Astrocyte of the hippocampus (primary cell): ENCODE measurements at regions not wholly inside any gene's neighbourhood (a gene's known extent, or its start where the extent isn't known, plus 50 kb on each side); places are given as distances from the start of the nearest gene placed in this dataset.

Experiments used
- DNase-seq: peaks from one replicate; pipeline ENCODE4 v3.0.0; 2011; ENCODE audit warnings: low read depth, low spot score

DNA sequence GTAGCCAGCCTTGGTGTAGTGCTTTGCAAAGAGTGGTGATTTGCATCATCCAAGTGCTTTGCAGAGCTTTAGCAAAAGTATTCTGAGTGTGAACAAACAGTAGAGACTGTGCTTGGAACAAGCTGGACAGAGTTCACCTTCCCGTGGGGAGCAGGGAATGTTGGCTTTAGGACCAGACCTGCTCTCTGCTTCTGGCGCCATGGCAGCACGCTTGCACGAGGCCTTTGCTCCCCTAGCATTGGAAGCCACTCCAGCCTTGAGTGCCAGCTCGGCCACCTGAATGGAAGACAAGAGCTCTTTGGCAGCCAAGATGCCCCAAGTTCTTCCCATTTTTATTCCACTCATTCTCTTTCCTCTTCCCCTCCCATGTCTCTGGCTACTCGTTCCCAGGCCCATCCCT lies 250.8 kb upstream of the OSR1 start:
- DNase-seq = no peak

DNA sequence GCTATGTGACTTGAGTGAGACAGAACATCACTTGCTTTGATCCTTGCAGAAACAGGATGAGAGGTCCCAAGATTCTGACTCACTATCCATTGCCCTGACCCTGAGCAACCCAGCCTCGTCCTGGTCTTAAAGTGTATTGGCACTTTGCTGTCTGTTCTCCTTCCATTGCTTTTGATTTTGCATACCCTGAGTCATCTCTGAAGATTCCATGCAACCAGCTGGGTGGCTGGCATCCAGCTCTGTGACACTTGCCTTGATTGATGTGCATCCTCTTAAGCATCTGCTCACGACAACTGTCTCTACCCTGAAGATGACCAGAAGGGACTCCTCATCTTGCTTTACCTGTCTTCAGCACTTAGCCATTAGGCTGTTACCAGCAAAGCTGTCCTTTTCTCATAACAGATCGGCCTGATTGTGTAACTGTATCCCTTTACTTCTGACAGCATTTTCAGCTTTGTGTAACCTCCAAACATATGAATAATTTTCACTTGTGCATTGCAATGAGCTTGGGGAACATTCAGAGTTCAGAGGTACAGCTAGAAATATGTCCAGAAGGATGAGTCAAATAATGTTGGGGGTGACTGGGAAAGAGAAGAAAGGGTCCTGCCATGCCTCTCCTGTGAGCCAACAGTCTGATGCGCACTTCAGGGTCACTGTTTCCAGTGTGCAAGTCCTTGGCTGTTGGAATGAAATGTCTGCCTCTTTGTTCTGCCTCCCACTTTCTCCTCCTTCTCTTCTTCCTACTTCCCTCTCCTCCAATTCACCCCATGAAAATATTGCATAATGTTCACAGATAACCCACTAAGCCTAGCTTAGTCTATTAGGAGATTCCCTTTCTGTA lies 249.7 kb upstream of the OSR1 start:
- DNase-seq = peak; percentile 45

DNA sequence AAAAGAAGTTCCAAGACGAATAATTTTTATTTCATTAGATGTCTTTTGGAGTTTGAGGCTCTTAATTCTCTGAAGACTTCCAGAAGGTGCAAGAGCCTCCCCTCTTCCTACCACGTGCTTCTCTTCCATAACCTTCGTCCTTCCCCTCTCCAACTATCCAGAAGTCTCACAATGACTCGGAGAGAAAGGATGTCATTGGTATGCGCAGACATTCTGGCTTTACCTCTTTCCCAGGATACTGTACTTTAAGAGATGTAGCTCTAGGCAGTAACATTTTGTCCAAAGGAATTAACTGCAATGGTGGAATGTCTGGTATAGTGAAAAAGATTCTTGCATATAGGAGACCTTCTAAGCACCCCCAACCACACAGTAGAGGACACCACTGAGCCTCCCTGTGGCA lies 249.0 kb upstream of the OSR1 start:
- peak; percentile 23 for DNase-seq

DNA sequence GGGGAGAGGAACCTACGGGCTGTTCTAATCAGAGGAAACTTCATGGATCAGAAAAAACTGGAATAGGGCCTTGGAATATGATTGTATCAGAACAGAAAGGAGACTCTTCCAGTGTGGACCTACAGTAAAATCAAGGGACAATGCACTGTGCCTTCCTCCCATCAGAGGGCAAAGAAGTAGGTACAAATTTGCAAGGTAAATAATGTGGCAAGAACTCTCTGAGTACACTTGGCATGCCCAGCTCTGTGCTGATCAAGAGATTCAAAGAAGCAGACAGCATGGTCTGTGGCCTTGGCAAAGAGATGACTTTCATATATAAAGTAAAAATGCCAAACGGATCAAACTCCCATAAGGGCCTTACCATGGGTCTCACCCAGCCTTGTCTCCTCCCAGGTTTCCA lies 242.6 kb upstream of the OSR1 start:
- DNase-seq = no peak

DNA sequence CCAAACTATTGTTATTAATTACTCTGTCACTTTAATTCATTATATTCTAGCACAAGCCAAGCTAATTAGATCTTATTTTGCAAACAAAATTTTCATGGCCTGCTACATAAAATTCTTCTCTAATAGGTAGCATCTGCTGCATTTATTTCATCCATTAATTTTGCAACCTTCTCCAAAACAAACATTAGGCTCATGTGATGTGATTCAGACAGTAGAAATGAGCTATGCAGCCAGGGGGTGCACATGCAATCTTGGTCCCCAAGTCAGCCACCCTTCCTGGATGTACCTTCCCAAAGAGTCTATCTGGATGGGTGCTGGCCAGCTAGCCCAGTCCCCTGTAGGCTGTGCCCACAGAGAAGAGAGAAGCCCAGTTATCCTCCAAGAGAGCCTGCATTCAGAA lies 242.1 kb upstream of the OSR1 start:
- DNase-seq = no peak

DNA sequence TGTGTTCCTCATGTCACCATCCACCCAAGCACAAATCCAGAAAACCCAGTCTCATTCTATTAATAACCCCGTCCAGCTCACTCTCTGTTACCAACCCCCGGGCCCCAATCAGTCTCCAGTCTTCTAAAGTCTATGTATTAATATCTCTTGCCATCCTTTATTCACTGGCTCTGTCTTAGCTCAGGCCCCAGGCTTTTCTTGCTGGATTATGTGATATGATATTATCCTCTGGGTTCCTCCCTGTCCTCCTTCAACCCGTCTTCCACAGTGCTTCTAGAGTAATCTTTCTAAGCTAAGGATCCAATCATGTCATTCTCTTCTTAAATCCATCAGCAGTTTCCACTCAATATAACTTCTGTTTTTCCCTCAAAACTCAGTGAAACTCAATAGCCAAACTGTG lies 240.5 kb upstream of the OSR1 start:
- DNase-seq = no peak

DNA sequence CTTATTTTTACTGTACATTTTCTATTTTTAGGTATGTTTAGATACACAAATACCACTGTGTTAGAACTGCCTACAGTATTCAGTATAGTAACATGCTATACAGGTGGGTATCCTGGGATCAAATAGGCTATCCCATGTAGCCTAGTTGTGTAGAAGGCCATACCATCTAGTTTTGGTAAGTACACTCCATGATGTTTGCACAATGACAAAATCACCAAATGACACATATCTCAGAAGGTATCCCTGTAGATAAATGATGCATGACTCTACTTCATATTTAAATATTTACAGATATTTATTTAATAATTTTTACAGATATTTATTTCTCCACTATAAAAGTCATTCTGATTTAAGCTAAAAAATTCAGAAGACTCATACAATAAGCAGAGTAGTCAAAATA lies 233.8 kb upstream of the OSR1 start:
- DNase-seq = no peak

DNA sequence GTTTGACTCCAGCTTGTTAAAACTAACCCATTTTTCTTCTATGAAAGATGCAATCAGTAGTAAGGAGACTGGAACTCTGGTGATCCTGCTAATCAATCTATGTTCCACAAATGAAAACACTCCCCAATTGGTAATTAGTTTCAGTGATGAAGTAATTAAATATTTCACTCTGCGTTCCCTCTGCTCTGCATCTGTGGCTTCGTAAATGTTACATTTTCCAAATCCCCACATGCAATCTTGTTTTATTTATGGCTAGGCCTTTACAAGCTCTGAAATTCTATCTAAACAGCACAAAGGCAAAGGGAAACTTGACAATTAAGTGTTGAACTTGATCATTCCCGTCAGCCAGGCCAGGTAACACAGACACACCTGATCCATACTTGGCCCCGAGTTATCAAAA lies 231.4 kb upstream of the OSR1 start:
- DNase-seq = no peak

DNA sequence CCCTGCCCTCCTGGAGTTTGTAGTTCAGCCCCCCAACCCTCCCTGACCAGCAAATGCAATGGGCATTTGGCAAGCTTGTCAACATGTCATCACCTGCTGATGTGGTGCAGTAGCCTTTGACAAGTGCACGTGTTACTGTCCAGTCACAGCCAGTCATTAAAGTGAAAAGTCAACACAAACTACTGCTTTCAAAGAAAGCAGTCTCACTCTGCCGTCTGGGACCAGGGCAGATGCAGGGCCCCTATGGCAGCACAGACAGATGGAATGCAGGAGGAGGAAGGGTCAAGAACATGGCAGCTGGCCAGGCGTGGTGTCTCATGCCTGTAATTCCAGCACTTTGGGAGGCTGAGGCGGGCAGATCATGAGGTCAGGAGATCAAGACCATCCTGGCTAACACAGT lies 222.4 kb upstream of the OSR1 start:
- peak; percentile 15 for DNase-seq

DNA sequence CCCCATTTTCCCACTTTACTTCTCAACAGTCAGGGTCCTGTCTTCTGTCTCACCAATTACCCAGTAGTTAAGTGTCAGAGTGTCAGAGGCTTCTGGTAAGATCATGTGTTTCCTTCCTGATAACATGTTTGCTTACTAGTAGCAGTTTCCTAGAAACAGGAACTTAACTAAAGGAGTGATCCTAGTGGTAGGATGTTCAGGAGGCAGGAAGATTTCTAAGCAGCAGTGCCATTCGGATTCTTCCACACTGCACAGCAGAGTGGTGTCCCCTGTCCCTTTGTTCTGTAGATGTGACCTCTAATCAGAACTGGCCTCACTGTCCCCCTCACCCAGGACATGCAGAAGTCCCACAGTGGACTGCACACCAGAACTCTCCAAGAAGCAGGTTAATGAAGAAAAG lies 221.8 kb upstream of the OSR1 start:
- DNase-seq = no peak

DNA sequence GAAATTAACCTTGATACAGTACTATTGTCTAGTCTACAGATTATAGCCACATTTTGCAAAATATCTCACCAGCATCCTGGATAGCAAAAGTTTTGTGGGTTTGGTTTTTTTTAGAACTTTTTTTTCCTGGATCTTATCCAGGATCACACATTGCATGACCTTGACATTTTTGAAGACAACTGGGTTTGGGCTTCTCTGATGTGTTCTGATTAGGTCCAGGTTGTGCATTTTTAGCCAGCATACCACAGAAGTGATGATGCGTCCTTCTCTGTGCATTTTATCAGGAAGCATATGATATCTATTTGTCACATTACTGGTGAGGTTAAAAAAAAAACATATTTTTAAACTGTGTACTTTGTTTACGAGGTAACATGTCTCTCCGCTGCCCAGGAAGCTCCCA lies 221.0 kb upstream of the OSR1 start:
- no peak for DNase-seq

DNA sequence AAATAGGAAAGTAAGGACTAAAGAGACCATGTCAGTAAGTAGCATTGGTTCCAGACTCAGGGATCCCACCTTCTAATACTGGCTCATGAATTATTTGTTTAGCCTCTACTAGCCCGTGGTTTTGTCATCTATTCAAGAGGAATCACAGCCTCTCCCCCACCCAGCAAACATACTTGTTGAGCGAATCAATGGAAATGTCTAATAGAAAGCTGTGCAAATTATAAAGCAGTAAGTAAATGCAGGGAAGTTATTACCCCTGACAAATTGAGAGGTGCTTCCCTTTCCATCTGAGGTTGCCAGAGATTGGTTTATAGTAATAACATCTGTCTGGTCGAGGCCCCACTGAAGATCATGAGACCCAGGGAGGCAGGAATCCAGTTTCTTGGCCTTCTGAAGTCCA lies 219.3 kb upstream of the OSR1 start:
- DNase-seq = peak; percentile 23

DNA sequence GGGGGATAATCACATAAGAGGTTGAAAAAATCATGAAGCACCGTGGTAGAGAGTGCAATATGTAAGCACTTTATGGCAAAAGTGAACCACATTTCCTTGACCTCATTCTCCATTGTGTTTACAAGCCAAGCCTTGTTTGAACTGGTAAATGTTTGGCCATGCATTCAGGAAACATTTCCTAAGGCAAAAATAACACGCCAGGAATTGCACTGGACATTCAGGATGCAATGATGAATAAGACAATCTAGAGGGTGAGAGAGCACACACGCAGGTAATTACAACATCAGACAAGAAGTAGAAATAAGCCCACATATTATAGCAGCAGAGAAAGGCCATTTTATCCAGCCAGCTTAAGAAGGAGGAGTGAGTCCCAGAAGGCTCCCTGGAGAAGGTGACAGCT lies 218.0 kb upstream of the OSR1 start:
- DNase-seq = no peak

DNA sequence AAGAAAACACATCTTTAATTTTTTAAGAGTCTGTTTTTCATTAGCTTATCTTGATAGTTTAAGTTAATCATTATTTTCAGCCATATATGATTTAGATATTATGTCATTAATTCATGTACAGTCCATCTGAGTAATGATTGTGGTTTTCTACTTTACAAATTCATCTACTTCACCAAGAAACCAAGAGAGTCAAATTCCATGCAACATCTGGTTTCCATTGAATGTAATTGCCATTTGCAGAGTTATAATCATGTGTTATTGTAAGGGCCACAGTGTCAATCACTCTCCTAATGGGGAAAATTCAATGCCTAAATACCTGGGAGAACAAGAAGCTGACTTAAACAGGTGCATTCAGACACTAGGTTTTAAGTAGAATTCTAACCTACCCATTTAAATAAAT lies 217.2 kb upstream of the OSR1 start:
- no peak for DNase-seq

DNA sequence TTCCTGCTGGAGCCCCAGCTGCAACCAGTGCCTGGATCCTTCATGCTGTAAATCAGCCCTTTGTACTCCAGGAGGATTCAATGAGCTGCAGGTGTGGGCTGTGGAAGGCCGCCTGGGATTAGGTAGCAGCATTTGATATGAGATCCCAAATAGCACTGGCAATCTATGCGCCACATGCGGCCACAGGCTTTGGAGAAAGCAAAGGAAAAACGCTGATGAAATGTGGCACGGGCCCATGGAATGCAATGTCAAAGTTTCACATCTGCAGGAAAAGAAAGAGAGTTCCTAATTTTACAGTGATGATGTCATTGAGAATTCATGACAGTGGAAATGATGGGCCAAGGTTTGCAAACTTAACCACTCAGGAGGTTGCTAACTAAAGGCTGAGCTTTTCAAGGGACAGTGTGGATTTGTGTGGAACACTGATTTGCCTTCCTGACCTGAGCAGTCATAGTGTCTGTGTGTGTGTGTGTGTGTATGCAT lies 216.4 kb upstream of the OSR1 start:
- DNase-seq = peak; percentile 52

DNA sequence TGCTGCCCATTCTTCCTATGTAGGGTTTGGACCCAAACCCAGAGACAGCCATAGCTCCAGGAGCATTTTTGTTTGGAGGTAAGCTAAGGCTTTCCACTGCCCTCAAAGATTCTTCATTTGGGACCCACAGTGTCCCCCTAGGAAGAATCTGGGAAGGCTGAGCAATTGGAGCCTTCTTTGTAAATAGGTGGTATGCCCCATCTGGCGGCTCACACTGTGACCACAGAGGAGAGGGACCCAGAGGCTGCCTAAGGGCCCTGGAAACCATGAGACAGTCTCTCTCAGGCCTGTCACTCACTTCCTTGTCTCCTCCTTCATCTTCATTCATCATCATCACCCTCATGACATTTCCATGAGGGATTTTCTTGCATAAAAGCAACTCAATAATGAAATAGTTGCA lies 215.4 kb upstream of the OSR1 start:
- DNase-seq = no peak

DNA sequence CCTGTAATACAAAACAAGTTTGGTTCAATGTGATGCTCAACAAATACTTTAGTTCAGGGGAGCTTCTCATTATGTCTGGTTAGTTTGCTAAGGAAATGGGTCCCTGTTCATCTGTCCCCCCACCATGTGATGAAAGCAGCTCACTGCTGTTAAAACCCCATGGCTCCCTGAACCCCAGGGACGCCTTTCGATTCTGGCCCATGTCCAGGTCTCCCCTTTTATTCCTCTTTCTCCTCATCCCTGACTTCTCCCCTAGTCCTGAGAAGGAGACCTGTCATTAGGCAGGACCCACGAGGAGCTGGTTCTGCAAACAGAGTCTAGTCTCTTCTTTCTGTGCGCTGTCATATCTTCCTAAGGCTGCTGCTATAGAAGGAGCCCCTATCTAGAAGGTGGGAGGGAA lies 213.3 kb upstream of the OSR1 start:
- DNase-seq = no peak

DNA sequence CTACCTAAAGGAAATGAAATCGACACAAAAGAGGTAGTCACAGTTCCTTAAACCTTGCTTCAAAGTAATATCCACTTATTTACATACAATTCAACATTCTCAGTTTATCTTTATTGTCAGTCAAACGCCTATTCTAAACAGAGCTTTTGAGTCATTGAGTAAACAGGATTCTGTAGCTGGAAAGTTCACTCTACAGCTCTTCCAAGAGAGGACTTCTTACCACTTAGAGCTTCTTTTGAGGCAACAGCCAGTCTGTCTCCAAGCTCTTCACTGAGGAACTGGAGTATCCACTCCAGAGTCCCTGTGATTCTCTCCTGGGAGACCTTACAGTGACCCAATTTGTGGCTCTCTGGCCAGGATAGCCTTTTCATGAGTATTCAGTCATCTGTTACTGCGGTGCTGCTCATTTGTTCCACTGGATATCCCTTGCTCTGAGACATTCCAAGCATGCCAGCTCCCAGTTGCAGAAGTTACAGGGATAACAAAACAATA lies 210.9 kb upstream of the OSR1 start:
- DNase-seq = peak; percentile 31

DNA sequence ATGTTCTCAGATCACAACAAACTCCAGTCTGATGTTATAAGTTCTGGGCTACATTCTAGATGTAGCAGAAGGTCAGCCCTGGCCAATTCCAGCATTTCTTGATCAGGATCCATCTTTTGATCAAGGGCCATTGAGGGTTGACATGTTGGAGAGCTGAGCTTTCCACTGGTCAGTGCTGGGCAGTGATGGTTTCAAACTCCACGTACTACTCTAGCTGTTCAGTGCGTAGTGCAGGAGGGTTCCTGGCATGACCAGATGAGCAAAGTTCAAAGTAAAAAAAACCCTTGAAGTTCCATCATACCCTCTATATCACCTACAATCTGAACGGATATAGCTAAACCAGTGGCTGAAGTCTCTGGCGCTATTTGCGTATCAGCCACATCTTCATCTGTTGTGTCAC lies 210.4 kb upstream of the OSR1 start:
- no peak for DNase-seq

DNA sequence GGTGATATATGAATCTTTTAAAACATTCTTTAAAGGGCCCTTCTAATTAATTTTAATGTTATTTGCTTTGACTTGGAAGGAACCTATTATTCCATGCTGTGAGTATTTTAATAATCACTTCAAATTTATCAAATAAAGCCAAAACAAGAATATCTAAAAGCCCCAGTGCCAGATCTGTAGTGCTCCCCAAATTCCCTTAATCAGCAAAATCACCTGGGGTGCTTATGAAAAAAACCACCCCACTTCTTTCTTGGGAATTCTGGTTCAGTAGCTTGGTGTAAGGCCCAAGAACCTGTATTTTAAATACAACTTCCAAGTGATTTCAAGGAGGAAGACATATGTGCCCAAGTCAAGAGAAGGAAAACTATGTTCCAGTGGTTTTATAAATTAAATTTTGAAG lies 202.4 kb upstream of the OSR1 start:
- DNase-seq = no peak

DNA sequence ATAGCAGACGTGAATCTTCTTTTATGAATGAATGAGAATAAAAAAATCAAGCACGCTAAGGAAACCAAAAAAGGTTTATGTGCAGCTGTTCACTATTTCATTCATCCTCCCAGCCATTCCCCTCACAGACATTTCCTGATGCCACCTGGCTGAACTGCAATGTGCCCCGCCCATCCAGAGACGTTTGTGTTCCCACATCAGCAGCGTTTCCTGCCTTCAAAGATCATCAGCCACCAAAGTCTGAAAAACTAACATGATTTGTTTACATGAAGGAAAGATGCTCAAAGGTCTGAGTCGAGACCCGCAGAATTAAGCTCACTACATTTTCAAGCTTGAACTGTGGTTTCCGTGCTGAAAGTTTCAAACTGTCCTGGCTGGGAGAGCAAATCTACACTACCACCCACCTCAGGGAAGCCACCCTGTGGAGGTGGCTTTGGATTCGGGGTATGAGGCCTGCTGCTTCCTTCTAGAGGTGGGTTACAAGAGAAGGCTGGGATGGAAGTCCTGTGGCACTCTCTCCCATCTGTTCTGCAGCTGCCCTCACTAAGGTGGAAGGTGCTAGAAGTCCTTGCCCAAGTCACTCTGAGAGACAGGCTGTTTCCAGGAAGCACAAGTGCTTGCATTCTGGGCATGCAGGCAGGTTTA lies 201.3 kb upstream of the OSR1 start:
- DNase-seq = no peak

DNA sequence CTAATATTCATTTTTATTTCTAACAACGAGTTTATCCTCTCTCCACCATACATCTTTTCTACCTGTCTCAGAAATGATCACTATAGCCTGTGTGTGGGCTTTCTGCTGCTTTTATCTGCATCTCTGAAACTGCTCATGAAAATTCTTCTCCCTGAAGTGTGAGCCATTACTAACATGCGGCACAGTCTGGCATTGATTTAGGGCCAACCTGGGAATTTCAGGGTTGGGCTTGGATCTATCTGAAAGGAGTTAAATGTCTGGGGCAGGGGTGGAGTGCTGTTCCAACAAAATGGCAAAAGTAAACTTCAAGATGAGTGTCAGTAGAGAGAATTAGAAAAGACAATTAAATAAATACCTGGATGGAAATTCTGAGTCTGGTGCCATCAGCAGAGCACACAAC lies 198.2 kb upstream of the OSR1 start:
- DNase-seq = no peak

DNA sequence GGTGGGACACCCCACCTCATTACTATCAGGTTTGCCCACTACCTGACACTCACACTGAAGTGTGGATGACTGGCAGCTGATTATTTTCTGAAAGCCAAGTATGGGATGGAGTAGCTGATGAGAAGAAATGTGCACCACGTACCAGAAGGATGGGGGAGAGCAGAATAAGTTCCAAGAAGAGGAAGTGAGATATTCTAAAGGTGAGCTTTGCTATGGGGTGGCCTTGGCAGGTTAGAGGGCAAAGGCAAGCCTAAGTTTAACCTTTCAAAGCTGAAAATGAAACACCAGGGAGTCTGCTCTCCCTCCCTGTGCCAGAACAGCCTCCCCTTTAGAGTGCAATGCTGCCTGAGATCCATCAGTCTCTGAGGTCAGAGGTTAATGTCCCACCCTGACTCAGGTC lies 196.1 kb upstream of the OSR1 start:
- no peak for DNase-seq
